CD4-positive, alpha-beta T cell treated with Interleukin-10 for 1 hour (primary cell): ENCODE measurements at regions not wholly inside any gene's neighbourhood (a gene's known extent, or its start where the extent isn't known, plus 50 kb on each side); places are given as distances from the start of the nearest gene placed in this dataset.

Experiments
- DNase-seq: peaks from one replicate; pipeline ENCODE4 v3.0.0-alpha.2; 2020

- no peak for DNase-seq
Observed at GRCh38 chr22:22423681-22424080, 84.9 kb downstream of the ZNF280B start.

- no peak for DNase-seq
Observed at GRCh38 chr22:22424210-22424800, 84.2 kb downstream of the ZNF280B start.

GRCh38 chr22:22424956-22425355 is 83.6 kb downstream of the ZNF280B start:
- DNase-seq = no peak

- no peak for DNase-seq
Observed at GRCh38 chr22:22425356-22425755, 83.2 kb downstream of the ZNF280B start.

GRCh38 chr22:22425783-22426624 is 82.5 kb downstream of the ZNF280B start:
- DNase-seq = no peak

GRCh38 chr22:22427542-22428065 is 80.9 kb downstream of the ZNF280B start:
- DNase-seq = no peak

- DNase-seq = no peak
Observed at GRCh38 chr22:22428222-22429098, 80.1 kb downstream of the ZNF280B start.

GRCh38 chr22:22429369-22430108 is 79.0 kb downstream of the ZNF280B start:
- no peak for DNase-seq

GRCh38 chr22:22430111-22430820 is 78.3 kb downstream of the ZNF280B start:
- no peak for DNase-seq

- peak; percentile 49 for DNase-seq
Observed at GRCh38 chr22:22431271-22432220, 77.0 kb downstream of the ZNF280B start.

GRCh38 chr22:22432479-22432878 is 76.1 kb downstream of the ZNF280B start:
- DNase-seq = no peak

- DNase-seq = no peak
Observed at GRCh38 chr22:22432937-22433336, 75.6 kb downstream of the ZNF280B start.

- no peak for DNase-seq
Observed at GRCh38 chr22:22433770-22434169, 74.8 kb downstream of the ZNF280B start.
